Body of pancreas (tissue), 4 donors: ENCODE measurements at regions not wholly inside any gene's neighbourhood (a gene's known extent, or its start where the extent isn't known, plus 50 kb on each side); places are given as distances from the start of the nearest gene placed in this dataset.

Source experiments
- ATAC-seq: fragments of 150-250 bp; one replicate; pipeline ENCODE4 v1.9.1; 2016
- DNase-seq, 4 donors: peaks; one replicate each; pipeline ENCODE4 v3.0.0-alpha.2; 2019
- H3K27ac ChIP-seq, 4 donors: fragments of 200-600 bp; sonication (generic); 1 replicate in 3 of 4; 2 replicates in 1 of 4; pipeline versions ENCODE4 v1.5.1 to v1.6.1; 2016 to 2019; ENCODE audit warnings: mild to moderate bottlenecking in 1 of 4, mixed read lengths in 1 of 4, moderate library complexity in 1 of 4
- H3K27me3 ChIP-seq, 2 donors: fragments of 200-600 bp; sonication (generic); one replicate each; pipeline ENCODE4 v1.6.0; 2016; ENCODE audit warnings: mild to moderate bottlenecking in 1 of 2
- H3K36me3 ChIP-seq, 2 donors: fragments of 200-600 bp; sonication (generic); replicated peaks in 1 of 2; 2 replicates each; pipeline ENCODE4 v1.5.1; 2016; ENCODE audit warnings: low read depth in 2 of 2; ENCODE audit not compliant: insufficient read depth in 1 of 2
- H3K4me1 ChIP-seq: fragments of 200-600 bp; sonication (generic); one replicate; pipeline ENCODE4 v1.6.0; 2016
- H3K4me3 ChIP-seq, 2 donors: fragments of 200-600 bp; sonication (generic); 1 replicate in 1 of 2; 2 replicates in 1 of 2; pipeline ENCODE4 v1.5.1; 2016 to 2019
- H3K9me3 ChIP-seq, 3 donors: fragments of 200-600 bp; sonication (generic); 1 replicate in 2 of 3; 2 replicates in 1 of 3; pipeline ENCODE4 v1.5.1; 2016
- CTCF ChIP-seq, 7 experiments: fragments of 450-650 bp in 4 of 7; fragments of 200-600 bp in 3 of 7; sonication (generic) in 3 of 7; IDR thresholded peaks; one replicate each; pipeline ENCODE4 v1.5.1; 2016 to 2019; ENCODE audit warnings: antibody characterized with exemption in 7 of 7
- POLR2A ChIP-seq, 3 donors: fragments of 450-650 bp; IDR thresholded peaks; one replicate each; pipeline ENCODE4 v1.6.1; 2016; ENCODE audit warnings: antibody characterized with exemption in 3 of 3, mild to moderate bottlenecking in 2 of 3
- WGBS, 2 donors: methylation state at CpG; one replicate each; pipeline ENCODE4 v1.1.5; 2017; 5-methylcytosine and 5-hydroxymethylcytosine counted together
- intact Hi-C: fragments of 100-400 bp; cut with DNase I; formaldehyde crosslinking; loops from one replicate; pipeline ENCODE4 v1.15.1; 2023

GRCh38 chr21:43271452-43272020, 102.7 kb downstream of the CRYAA start:
- intact Hi-C loops, result no loop called here
- 83 to 86% methylated on average over 13 to 19 of the region's 19 CpGs for WGBS, 2 donors
- no peaks in the 10 kb centered on the region for H3K4me1 ChIP-seq
- no peak for DNase-seq
- no peak overlapping the region for H3K4me3 ChIP-seq
- H3K36me3 ChIP-seq, result no peaks in the 10 kb centered on the region
- no peaks in the 10 kb centered on the region for H3K9me3 ChIP-seq
- H3K27me3 ChIP-seq, result no peaks in the 10 kb centered on the region
- TF ChIP-seq CTCF (IDR thresholded peaks at IDR 0.05) (no peak), POLR2A (IDR thresholded peaks at IDR 0.05) (no peak)
- no peak overlapping the region for H3K27ac ChIP-seq
- ATAC-seq, result no peak

- intact Hi-C loops, result no loop called here
- DNase-seq (no peak), ATAC-seq (no peak)
- no peak overlapping the region for H3K4me3 ChIP-seq
- 70 to 75% methylated on average over 17 to 20 of the region's 20 CpGs for WGBS, 2 donors
- H3K27ac ChIP-seq, result no peak overlapping the region
- H3K9me3 ChIP-seq, result no peaks in the 10 kb centered on the region
- no peaks in the 10 kb centered on the region for H3K4me1 ChIP-seq
- H3K27me3 ChIP-seq, result no peaks in the 10 kb centered on the region
- H3K36me3 ChIP-seq, result no peaks in the 10 kb centered on the region
- TF ChIP-seq POLR2A (IDR thresholded peaks at IDR 0.05), result no peak
- no peak for TF ChIP-seq CTCF (IDR thresholded peaks at IDR 0.05)
Observed at GRCh38 chr21:43270800-43271301, 102.0 kb downstream of the CRYAA start.

GRCh38 chr21:43269957-43270705, 101.3 kb downstream of the CRYAA start:
- no peak overlapping the region for H3K27ac ChIP-seq
- no peak for TF ChIP-seq CTCF (IDR thresholded peaks at IDR 0.05)
- no peak for TF ChIP-seq POLR2A (IDR thresholded peaks at IDR 0.05)
- no peaks in the 10 kb centered on the region for H3K27me3 ChIP-seq
- no peak overlapping the region for H3K4me3 ChIP-seq
- 80 to 89% methylated on average over 20 of the region's 20 CpGs for WGBS, 2 donors
- no peaks in the 10 kb centered on the region for H3K4me1 ChIP-seq
- ATAC-seq, result no peak
- no peak for DNase-seq
- H3K9me3 ChIP-seq, result no peaks in the 10 kb centered on the region
- H3K36me3 ChIP-seq, result no peaks in the 10 kb centered on the region
- intact Hi-C loops, result no loop called here

- WGBS, 2 donors, result 67 to 78% methylated on average over 6 to 10 of the region's 10 CpGs
- TF ChIP-seq POLR2A (IDR thresholded peaks at IDR 0.05) (no peak), CTCF (IDR thresholded peaks at IDR 0.05) (peak in 1 of 7 experiments; percentile 9)
- no peaks in the 10 kb centered on the region for H3K27me3 ChIP-seq
- no peak for DNase-seq
- no peak overlapping the region for H3K27ac ChIP-seq
- ATAC-seq, result no peak
- intact Hi-C loops, result no loop called here
- H3K4me3 ChIP-seq, result no peak overlapping the region
- no peaks in the 10 kb centered on the region for H3K4me1 ChIP-seq
- H3K36me3 ChIP-seq, result no peaks in the 10 kb centered on the region
- H3K9me3 ChIP-seq, result no peaks in the 10 kb centered on the region
Observed at GRCh38 chr21:43269440-43269839, 100.6 kb downstream of the CRYAA start.
